Ovary (tissue), 7 donors: ENCODE measurements at regions not wholly inside any gene's neighbourhood (a gene's known extent, or its start where the extent isn't known, plus 50 kb on each side); places are given as distances from the start of the nearest gene placed in this dataset.

ENCODE experiments used
- DNase-seq, 5 donors: peaks; one replicate each; pipeline ENCODE4 v3.0.0-alpha.2; 2019 to 2020
- H3K27ac ChIP-seq, 2 donors: fragments of 200-600 bp; one replicate each; pipeline versions ENCODE4 v1.5.1 to v1.8.0; 2019 to 2022
- H3K27me3 ChIP-seq: fragments of 200-600 bp; one replicate; pipeline ENCODE4 v1.8.0; 2022
- H3K36me3 ChIP-seq: fragments of 200-600 bp; sonication (generic); one replicate; pipeline ENCODE4 v1.5.1; 2019
- H3K4me1 ChIP-seq: one replicate; pipeline ENCODE4 v1.8.1; 2013; ENCODE audit warnings: mild to moderate bottlenecking, moderate library complexity; ENCODE audit not compliant: insufficient read depth
- H3K4me3 ChIP-seq: fragments of 200-600 bp; sonication (generic); one replicate; pipeline ENCODE4 v1.5.1; 2017
- H3K9me3 ChIP-seq, 2 donors: fragments of 200-600 bp in 1 of 2; sonication (generic) in 1 of 2; one replicate each; pipeline versions ENCODE4 v1.5.1 to v1.8.1; 2013 to 2019; ENCODE audit warnings: mild to moderate bottlenecking in 1 of 2, moderate library complexity in 1 of 2
- EP300 ChIP-seq: sonication (generic); formaldehyde crosslinking; IDR thresholded peaks from one replicate; pipeline ENCODE4 v1.6.1; 2017; ENCODE audit warnings: antibody characterized with exemption
- POLR2A ChIP-seq: fragments of 450-650 bp; IDR thresholded peaks from one replicate; pipeline ENCODE4 v1.6.1; 2017; ENCODE audit warnings: antibody characterized with exemption, mild to moderate bottlenecking, moderate library complexity
- WGBS, 3 donors: extraction: QIAGEN DNeasy Blood & Tissue Kit in 1 of 3; methylation state at CpG; one replicate each; pipeline versions ENCODE4 v1.1.5 to v1.1.7; 2013 to 2017; 5-methylcytosine and 5-hydroxymethylcytosine counted together
- intact Hi-C, 4 donors: fragments of 100-400 bp; cut with DNase I; formaldehyde crosslinking; loops; one replicate each; pipeline versions ENCODE4 v1.11.0 to v1.15.1; 2022 to 2023
- TF ChIP-seq, protein P1 (sequence below), 3 donors: fragments of 450-650 bp in 2 of 3; fragments of 200-600 bp in 1 of 3; IDR thresholded peaks; one replicate each; pipeline versions ENCODE4 v1.5.1 to v1.8.0; 2016 to 2022; ENCODE audit warnings: antibody characterized with exemption in 3 of 3, mild to moderate bottlenecking in 1 of 3
- donor health status: DM: no; HTN: no; CAD: no; lungs with moderate emphysema.
- donor health status: DM: no; HTN: no; CAD: no.
- donor health status: Bipolar disorder and iron deficiency.
- donor health status: DM: no; HTN: no; CAD: no.
- donor health status: DM: yes; HTN: yes; CAD: no.

DNA sequence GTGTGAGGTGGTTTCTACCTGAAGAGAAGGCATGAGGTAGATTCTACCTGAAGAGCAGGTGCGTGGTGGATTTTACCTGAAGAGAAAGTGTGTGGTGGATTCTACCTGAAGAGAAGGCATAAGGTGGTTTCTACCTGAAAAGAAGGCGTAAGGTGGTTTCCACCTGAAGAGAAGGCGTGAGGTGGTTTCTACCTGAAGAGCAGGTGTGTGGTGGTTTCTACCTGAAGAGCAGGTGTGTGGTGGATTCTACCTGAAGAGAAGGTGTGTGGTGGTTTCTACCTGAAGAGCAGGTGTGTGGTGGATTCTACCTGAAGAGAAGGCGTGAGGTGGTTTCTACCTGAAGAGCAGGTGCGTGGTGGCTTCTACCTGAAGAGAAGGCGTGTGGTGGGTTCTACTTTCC, 192.8 kb downstream of the MED10 start:
- no peaks in the 10 kb centered on the region for H3K4me1 ChIP-seq
- no peaks in the 10 kb centered on the region for H3K27me3 ChIP-seq
- WGBS, 3 donors, result 89 to 96% (median 91%) methylated on average over 6 of the region's 6 CpGs
- H3K27ac ChIP-seq, result no peak overlapping the region
- H3K9me3 ChIP-seq, result no peaks in the 10 kb centered on the region
- H3K36me3 ChIP-seq, result no peaks in the 10 kb centered on the region
- H3K4me3 ChIP-seq, result no peak overlapping the region
- intact Hi-C loops, result no loop called here
- DNase-seq, result no peak
- TF ChIP-seq POLR2A (no peak), EP300 (no peak)
- TF ChIP-seq, protein P1, sequence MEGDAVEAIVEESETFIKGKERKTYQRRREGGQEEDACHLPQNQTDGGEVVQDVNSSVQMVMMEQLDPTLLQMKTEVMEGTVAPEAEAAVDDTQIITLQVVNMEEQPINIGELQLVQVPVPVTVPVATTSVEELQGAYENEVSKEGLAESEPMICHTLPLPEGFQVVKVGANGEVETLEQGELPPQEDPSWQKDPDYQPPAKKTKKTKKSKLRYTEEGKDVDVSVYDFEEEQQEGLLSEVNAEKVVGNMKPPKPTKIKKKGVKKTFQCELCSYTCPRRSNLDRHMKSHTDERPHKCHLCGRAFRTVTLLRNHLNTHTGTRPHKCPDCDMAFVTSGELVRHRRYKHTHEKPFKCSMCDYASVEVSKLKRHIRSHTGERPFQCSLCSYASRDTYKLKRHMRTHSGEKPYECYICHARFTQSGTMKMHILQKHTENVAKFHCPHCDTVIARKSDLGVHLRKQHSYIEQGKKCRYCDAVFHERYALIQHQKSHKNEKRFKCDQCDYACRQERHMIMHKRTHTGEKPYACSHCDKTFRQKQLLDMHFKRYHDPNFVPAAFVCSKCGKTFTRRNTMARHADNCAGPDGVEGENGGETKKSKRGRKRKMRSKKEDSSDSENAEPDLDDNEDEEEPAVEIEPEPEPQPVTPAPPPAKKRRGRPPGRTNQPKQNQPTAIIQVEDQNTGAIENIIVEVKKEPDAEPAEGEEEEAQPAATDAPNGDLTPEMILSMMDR (IDR thresholded peaks at IDR 0.05), result no peak

DNA sequence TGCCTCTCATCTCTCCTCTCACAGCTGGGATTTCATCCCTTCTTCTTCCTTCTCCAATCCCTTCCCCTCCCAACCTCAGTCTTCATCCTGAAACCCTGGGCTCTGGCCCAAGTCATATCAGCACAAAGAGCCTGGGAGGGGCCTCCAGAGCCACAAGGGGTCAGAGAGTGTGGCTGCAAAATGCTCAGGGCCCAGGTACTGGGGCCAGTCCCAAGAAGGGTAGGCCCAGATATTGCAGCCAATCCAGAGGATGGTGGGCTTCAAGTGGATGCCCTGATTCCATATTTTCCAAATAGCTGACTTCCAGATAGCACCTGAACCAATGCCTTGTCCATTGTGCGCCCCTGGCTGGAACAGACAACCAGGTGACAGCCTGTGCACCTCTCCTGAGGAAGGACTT, 193.9 kb downstream of the MED10 start:
- intact Hi-C loops, result no loop called here
- Histone ChIP-seq H3K4me1 (no peaks in the 10 kb centered on the region), H3K4me3 (no peak overlapping the region), H3K27ac (no peak overlapping the region), H3K27me3 (no peaks in the 10 kb centered on the region), H3K9me3 (no peaks in the 10 kb centered on the region), H3K36me3 (no peaks in the 10 kb centered on the region)
- DNase-seq, result no peak
- no peak for TF ChIP-seq POLR2A
- TF ChIP-seq, protein P1 (IDR thresholded peaks at IDR 0.05), result no peak
- TF ChIP-seq EP300, result no peak
- 75 to 100% (median 100%) methylated on average over 1 of the region's 1 CpG for WGBS, 3 donors

DNA sequence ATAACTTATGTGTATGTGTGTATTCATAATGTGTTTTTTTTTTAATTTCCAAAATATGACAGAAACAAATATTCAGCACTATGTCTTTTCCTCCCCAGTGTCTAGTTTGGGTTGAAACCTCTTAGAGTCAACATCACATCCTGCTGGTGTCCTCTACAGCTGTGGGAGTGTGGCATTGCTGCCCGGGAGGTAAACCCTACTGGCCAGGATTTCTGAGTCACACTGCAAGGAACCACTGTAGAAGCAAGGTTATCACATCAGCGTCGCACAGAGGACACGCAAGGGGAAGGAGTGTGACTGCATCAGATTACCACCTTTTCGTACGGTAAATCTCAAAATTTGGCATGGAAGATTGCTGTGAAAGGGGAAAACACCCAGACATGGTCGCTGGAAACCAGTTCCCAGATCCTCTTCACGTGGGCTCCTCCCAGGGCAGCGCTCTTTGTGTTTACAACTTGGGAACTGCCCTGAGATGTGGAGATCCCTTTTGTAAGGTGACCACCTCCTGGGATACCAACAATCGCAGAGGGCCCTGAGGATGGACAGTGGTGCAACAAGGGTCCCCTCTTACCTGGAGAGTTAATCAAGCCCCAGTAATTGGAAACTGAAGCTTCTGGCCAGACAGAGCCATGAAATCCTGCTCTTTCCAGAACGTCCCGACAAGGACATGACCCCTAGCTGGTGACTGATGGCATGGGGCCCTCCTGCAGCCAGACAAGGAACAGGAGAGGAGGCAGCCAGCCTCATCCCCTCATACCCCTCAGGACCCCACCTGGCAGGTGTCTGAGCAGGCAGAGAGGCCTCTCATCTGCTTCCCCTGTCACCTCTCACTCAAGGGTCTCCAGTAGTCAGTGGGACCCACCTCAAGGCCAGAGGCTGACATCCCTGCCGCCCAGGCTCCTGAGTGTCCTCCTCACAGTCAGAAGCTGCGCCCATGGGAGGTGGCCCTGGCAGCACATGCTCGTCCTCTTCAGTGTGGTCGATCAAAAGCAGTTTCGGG, 194.7 kb downstream of the MED10 start:
- no peaks in the 10 kb centered on the region for H3K36me3 ChIP-seq

DNA sequence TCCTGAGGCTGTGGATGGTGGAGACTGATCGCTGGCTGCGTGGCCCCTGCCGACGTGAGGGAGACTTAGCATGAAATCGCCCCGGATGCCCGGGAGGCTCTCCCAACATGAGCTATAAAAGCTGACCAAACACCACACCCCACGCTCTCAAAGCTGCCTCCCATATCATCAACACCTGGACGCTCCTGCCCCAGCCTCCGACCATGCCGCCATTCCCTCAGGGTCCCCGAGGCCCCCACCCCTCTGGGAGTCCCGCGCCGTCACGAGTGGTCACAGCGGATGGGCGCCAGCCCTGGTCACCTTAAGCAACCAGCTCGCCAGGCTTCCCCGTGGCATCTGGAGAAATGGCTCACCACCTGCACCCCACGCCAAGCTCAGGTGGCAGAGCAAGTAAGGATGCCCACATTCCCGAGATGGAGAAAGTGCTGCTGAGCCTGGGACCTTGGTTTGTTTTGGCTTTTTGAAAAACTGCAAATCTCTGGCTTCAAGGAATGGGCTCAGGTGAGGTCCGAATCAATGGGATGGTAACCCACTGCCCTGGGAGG, 196.0 kb downstream of the MED10 start:
- WGBS, 3 donors, result 83 to 89% (median 86%) methylated on average over 23 of the region's 23 CpGs
- no peak overlapping the region for H3K27ac ChIP-seq
- no peaks in the 10 kb centered on the region for H3K4me1 ChIP-seq
- H3K4me3 ChIP-seq, result no peak overlapping the region
- no peak for DNase-seq
- H3K36me3 ChIP-seq, result no peaks in the 10 kb centered on the region
- H3K9me3 ChIP-seq, result no peaks in the 10 kb centered on the region
- intact Hi-C loops, result no loop called here
- no peaks in the 10 kb centered on the region for H3K27me3 ChIP-seq
- TF ChIP-seq, protein P1 (IDR thresholded peaks at IDR 0.05), result no peak
- TF ChIP-seq POLR2A (no peak), EP300 (no peak)

More for the DNA sequence above, 194.7 kb downstream of the MED10 start:
- no peaks in the 10 kb centered on the region for H3K4me1 ChIP-seq
- H3K27me3 ChIP-seq, result no peaks in the 10 kb centered on the region
- TF ChIP-seq, protein P1 (IDR thresholded peaks at IDR 0.05), result no peak
- TF ChIP-seq POLR2A, result no peak
- WGBS, 3 donors, result 75 to 87% (median 80%) methylated on average over 17 of the region's 17 CpGs
- H3K9me3 ChIP-seq, result no peaks in the 10 kb centered on the region
- intact Hi-C loops, result no loop called here
- no peak for DNase-seq
- no peak overlapping the region for H3K27ac ChIP-seq
- H3K4me3 ChIP-seq, result no peak overlapping the region
